ENCODE measurements at regions not wholly inside any gene's neighbourhood (a gene's known extent, or its start where the extent isn't known, plus 50 kb on each side); places are given as distances from the start of the nearest gene placed in this dataset.

DNA sequence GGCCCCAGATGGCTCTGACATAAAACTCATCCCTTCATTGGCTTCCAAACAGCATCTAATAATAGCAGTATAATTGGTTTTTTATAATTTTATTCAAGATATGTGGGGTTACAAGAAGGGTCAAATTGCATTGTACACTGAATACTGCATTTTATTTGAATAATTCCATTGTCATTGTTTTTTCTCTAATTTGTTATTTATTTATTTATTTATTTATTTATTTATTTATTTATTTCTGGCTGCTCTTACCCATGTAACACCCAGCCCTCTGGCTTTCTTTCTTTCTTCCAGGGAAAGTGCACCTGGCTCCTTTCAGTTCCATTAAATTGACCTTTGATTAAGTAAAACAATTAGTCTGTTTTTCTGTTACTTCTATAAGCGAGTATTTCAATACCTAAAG is 210.1 kb downstream of the CDH9 start:
- DNase-seq (ENCODE audit: low read depth) = no peak

DNA sequence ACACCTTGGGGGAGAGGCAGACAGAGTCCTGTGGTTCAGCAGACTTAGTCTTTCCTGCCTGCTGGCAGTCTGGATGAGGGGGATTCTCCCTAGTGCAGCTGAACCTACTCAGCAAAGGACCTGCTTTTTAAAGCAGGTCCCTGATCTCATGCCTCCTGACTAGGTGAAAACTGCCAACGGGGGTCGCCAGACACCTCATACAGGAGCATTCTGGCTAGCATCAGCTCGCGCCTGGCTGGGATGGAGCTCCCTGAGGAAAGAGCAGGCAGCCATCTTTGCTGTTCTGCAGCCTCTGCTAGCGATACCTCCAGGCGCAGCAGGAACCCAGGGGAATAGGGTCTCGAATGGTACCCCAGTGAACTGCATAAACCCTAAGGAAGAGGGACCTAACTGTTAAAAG is 225.2 kb downstream of the CDH9 start:
- no peak for DNase-seq (ENCODE audit: low read depth)

DNA sequence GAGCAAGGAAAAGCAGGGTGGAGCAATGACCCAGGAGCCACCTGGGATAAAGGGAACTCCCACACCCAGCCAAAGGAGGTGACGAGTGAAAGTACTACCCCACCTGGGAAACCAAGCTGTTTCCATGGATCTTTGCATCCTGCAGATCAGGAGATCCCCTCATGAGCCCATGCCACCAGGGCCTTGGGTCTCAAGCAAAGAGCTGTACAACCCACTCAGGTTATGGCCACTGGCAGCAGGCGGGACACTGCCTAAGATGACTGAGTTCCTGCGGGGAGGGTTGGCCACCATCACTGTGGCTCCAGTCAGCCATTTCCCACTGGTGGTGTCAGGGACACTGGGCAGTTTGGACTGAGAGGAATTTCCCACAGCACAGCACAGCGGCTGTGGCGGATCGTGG is 225.7 kb downstream of the CDH9 start:
- DNase-seq (ENCODE audit: low read depth) = no peak

DNA sequence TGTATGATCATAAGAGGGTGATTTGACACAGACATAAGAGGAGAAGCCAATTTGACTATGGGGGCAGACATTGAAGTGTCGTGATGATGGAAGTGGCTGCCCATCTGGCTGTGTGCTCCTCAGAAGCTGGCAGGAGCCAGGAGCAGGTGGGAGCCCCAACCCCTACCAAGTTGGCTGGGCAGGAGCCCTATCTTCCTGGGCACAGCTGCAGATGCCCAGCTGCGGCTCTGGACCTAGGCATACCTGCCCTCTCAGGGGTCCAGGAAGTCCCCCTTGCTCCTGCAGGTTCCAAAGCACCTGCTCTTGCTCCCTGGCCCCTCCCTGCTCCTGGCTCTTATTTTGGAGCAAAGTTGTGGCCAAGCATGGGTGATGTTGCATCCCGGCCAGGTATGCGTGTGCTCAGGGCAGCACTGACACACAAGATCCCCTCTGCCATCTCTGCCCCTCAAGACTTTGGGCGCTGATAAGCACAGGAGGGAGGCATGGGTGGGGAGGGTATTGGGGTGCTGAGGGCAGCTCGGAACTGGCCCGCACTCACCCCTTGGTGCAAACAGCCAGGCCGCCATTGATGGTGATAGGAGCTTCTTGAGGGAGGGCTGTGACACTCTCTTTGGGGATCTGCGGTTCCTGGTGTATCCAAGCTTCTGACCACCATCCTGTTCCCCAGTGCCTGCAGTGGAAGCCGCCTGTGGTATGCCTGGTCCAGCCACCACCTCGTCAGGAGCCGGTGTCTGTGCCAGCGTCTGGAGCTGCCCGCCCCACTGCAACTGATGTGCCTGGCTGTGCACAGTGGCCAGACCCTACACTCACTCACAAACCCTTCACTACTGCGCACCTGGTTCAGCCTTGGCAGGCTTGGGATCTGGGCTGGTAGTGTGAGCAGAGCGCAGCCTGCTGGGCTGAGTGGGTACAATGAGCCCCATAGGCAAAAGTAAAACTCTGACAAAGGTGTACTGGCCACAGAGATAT is 230.9 kb downstream of the CDH9 start:
- no peak for DNase-seq (ENCODE audit: low read depth)

DNA sequence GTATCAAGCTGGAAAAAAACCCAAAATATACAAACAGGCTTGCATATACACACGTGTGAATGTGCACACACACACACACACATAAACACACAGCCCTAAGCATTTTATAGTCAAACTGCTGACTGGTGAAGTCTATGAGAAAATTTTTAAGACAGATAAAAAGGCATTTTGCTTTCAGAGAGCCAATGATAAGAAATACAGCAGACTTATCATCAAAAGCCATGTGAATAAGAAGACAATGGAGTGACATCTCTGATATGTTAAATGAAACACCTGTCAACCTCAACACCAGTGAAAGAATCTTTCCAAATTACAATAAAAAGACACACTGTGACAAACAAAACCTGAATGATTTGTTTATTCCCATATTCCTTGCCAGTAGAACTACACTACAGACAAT is 233.3 kb downstream of the CDH9 start:
- DNase-seq (ENCODE audit: low read depth) = no peak

DNA sequence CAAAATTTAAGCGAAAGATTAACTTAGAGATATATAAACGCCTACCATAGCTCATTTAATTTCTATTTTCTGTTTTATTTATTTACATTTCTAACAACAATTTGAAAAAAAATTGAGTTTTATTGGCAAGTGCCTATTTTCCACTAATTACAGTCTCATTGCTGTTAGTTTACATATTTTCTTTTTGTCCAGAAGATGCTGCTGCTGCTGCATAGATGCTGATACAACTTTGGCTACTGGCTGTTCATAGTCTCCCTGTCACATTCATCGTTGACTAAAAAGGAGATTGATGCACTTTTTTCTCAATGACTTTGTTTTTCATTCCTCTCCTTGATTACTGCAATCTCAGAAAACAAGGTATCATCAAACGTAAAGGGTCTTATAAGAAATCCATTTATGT is 235.4 kb downstream of the CDH9 start:
- DNase-seq (ENCODE audit: low read depth) = no peak

GRCh38 chr5:26791433-26791832 is 247.0 kb downstream of the CDH9 start:
- DNase-seq (ENCODE audit: low read depth) = no peak

- no peak for DNase-seq (ENCODE audit: low read depth)
These were observed 247.4 kb downstream of the CDH9 start for GRCh38 chr5:26791021-26791420.

DNA sequence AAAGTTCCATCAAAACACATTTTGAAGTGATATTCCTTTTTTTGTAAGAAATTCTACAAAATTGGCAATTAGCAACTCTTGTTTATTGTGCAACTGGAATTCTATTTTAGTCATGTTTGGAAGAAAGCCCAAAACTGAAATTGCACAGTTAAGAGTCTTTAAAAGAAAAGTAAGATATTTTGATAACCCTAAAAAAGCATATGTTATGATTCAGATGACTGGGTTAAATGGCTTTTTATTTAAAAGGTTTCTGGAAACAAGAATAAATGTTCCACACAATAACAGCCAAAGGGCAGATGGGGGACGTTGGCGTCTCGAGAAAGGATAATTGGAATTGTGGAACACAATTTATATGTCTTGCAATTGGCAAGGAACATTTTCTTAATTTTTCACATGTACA is 275.2 kb downstream of the CDH9 start:
- no peak for DNase-seq (ENCODE audit: low read depth)

GRCh38 chr5:26761446-26761845 is 276.9 kb downstream of the CDH9 start:
- no peak for DNase-seq (ENCODE audit: low read depth)

DNA sequence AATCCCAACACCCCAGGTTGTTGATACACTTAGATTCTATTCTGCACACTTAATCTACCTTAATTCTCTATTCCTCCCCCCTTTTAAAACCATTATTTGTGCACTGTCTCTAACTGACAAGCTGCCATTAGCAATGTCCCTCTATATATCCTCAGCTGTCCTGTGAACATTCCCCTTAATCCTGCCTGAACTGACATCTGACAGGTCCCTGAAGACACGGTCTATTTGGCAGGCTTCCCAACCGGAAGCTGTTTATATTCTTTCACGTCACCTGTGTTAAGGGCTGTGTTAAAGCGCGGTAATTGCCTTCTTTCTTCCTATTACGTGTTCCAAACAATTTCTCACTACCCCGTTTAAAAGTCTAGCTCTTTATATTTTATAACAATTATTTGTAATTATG is 277.3 kb downstream of the CDH9 start:
- no peak for DNase-seq (ENCODE audit: low read depth)

DNA sequence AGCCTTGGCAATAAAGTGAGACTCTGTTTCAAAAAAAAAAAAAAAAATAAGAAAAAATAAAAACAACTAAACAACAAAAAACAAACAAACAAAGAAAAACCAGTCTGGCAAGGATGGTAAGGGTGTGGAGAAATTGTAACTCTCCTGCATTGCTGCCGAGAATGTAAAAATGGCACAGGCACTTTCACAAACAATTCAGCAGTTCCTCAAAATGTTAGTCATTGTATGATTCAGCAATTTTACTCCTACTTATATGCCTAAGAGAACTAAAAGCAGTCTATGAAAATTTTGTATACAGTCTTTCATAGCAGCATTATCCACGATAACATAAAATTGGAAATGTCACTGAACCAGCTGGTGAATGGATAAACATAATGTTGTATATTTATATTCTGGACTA is 280.4 kb downstream of the CDH9 start:
- no peak for DNase-seq (ENCODE audit: low read depth)

DNA sequence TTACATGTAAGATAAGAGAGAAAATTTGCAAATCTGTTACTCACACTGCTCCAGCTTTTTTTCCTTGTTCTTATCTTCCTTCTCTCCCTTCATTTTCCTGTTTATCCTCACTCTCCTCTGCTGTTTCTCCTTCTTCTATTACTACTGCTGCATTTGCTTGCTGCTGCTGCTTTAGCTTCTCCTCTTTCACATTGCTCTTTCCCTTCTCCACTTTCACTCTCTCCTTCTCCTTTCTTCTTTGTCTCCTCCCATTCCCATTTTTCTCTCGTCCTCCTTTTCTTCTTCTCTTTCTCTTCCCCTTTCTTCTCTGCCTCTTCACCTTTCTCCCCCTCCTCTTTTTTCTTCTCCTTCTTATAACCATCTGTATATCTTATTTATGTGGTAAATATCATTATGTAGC is 288.6 kb downstream of the CDH9 start:
- no peak for DNase-seq (ENCODE audit: low read depth)

- no peak for DNase-seq (ENCODE audit: low read depth)
These were observed 298.2 kb downstream of the CDH9 start for GRCh38 chr5:26740182-26740581.

DNA sequence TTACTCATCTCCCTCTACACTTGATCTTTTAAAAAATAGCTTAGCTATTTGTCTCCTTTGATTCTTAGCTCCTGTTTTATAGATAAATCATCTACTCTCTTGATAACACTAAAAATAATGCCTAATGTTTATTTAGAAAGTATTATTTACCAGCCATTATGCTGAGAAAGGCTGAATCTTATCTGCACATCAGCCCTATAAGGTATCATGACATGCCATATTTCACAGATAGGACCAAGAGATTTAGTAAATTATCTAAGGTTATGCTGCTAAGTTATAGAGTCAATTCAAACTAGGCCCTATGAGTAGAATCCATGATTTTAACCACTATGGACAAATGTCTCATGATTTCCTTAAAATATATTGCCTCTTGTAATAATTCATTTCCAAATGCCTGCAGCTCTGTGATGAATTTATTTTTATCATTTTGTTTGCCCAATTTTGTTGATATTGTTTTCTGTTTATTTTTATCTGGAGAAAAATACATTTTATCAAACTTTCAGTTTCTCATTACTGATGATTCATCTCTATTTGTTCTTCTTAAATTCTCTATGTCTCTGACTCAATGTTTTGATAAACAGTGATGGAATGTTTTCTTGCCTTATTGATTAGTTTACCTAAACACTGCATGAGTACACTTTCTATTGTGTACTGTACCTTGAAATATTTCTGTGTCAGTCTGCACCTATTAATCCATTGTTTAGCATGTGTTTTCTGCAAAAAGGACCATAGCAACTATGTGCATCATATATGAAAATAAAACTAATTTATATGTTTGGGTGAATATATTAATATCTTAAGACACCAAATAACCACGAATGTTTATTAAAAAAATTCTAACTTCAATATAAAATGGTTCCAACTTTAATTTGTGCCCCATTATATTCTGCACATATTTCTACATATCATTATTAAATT is 300.8 kb downstream of the CDH9 start:
- no peak for DNase-seq (ENCODE audit: low read depth)

- no peak for DNase-seq (ENCODE audit: low read depth)
These were observed 310.5 kb downstream of the CDH9 start for GRCh38 chr5:26727916-26728315.

DNA sequence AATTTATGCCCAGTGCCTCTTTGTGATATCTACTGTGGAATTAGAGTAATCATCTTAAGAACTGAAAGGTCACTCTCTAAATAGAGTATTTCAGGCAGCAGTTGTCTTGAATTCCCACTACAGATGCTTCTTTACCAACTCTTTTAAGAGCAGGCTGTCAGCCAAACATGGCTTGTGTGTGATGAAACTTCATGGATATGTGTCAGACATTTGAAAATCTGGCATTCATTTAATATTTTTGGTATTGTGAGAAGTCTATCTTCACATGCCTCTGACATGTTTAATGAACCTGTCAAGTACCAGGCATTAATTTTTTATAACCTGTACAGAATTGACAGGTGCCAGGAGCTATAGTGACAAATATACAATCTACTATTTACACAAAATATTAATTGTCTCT is 318.6 kb downstream of the CDH9 start:
- DNase-seq (ENCODE audit: low read depth) = no peak

GRCh38 chr5:26700759-26701384 is 337.5 kb downstream of the CDH9 start:
- DNase-seq (ENCODE audit: low read depth) = peak; percentile 32

DNA sequence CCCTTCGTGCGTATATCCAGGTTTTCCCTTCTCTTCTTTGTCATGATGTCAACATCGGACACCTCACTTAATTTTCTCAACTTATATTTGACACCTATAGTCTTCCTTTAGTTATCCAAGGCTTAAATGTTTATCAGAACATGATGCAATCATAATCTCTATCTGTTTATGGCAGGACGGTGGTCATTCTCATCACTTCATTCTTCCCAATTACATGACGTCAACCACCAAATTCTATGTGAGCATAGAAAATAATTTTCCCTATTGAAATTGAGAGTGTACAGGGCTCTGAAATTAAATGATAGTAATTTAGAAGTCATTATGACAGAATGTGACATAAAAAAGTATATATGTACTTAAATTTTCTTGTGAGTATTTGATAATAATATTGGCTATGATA is 345.4 kb downstream of the CDH9 start:
- no peak for DNase-seq (ENCODE audit: low read depth)

- no peak for DNase-seq (ENCODE audit: low read depth)
These were observed 346.9 kb downstream of the CDH9 start for GRCh38 chr5:26691486-26691885.

DNA sequence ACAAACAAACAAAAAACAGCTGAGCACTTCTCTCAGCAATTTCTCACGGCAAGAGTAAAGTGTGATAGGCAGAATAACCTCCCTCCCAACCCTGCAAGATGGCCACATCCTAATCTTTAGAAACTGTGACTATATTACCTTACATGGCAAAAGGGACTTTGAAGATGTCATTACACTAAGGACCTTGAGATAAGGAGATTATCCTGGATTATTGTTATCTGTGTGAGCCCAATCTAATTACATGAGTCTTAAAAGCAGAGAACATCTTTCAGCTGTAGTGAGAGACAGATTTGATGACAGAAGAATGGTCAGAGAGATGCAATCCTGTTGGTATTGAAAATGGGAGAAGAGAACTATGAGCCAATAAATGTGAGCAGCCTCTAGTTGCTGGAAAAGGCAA is 347.9 kb downstream of the CDH9 start:
- DNase-seq (ENCODE audit: low read depth) = no peak

DNA sequence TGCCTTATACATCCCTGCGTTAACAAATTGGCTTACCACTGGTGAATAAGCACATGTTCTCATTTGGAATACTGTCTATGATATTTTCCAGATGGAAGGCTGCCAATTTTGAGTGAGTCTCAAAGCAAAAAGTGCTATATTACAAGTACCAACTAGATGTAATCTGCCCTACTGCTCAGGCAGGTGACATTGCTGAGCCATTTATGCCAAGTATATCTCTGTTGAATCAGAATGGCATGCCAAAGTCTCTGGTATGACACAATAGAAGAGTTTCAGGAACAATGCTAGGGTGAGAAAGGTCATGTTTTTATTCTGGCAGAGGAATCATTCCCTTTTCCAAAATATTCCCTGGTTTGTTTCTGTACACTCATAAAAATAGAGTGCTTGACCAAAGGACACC is 356.5 kb downstream of the CDH9 start:
- DNase-seq (ENCODE audit: low read depth) = no peak

All from RPMI7951 (cell line).